Hematopoietic multipotent progenitor cell treated with erythropoietin and hydrocortisone succinate and interleukin-3 and kit ligand, for 8 days (in vitro differentiated cells): ENCODE measurements at regions not wholly inside any gene's neighbourhood (a gene's known extent, or its start where the extent isn't known, plus 50 kb on each side); places are given as distances from the start of the nearest gene placed in this dataset.
"Not testable (repeated sequence)": the region's sequence is repeated elsewhere in the genome, so short reads cannot be mapped to it uniquely, and the experiment has no call there.

ENCODE experiments used
- DNase-seq: peaks from one replicate; pipeline ENCODE4 v3.0.0-alpha.2; 2015

- no peak for DNase-seq
These were observed 118.0 kb downstream of the RFPL4B start for GRCh38 chr6:112464901-112465665.

DNA sequence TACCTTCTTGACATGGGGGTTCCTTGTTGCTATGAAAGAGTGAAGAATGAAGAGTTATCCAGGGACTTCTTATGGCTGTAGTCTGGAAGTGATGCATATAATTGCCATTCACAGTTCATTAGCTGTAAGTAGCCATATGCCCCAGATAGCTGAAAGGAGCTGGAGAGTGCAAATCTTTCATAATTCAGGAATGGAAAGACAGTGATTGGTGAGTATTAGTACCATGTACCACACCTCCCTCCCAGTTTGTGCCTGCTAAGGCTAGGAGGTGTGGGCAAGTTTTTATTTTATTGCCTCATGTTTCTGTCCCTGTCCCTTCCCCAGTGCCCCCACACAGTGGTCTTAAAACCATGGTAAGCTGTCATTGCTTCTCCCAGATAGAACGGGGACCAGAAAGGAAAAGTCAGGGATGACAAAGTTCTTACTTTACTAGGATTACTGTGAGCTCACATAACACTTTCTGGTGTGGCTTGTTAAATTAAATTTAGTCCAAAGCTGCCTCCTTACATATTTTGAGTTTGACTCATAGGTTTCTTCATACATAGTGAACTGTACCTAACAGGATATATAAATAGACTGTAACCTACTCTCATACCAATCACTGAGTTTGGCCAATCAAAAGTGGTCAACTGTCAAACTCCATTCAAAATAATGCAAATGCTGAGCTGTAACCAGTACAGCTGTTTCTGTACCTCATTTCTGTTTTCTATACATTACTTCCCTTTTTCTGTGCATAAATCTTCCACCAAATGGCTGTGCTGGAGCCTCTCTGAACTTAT is 119.4 kb downstream of the RFPL4B start:
- no peak for DNase-seq

- DNase-seq: no peak
These were observed 121.2 kb downstream of the RFPL4B start for GRCh38 chr6:112468359-112468758.

DNA sequence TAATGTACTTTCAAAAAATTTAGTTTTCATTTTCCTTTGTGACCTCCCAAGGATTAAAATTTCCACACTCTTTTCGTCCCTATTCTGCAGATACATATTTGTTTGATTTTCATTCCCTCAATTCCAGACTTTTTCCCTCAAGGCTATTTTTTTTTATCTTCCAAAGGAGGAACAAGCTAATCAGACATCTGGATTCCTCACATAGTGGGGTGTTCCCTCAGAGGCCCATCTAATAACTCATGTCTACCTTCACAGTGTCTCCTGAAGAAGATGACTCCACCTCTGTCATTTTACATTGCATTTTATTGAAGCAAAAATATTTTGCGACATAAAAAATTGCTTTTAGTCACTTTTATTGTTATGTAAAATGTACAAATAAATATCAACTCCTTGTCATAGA is 122.2 kb downstream of the RFPL4B start:
- no peak for DNase-seq

DNA sequence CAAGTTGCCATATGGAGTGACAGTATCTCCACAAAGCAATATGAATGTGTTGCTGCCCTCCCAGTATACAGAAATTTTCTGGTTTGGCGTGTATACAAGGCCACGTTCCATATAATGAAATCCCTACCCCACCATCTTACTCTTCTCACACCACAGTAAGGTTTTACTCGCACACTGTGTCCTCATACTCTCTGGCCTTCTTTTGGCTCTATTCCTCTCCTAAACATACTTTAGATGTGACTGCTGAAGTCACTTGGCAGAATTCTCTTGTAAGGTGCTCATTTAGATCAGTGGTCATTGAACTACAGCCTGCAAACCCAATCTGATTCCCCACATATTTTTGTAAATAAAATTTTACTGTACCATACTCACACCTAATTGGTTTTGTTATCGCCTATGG is 123.2 kb downstream of the RFPL4B start:
- no peak for DNase-seq

- no peak for DNase-seq
These were observed 123.8 kb downstream of the RFPL4B start for GRCh38 chr6:112470950-112471349.

- no peak for DNase-seq
These were observed 128.0 kb downstream of the RFPL4B start for GRCh38 chr6:112475083-112475482.

DNA sequence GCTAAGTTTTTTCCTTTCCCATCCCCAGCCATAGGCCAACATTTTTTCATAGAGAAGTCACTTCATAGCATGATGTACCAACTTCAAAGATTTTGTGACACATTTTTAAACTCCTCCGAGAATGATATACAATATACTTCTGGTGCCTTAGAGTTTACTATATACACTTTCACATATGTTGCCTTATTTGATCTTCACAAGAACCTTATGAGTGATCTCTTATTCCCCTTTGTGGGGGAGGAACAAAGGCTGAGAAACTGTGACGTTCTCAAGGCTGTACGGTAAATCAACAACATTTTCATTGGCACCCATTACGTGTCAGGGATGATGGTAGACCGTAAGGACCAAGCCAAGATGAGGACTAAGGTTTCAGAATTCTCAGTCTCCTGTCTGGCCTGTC is 130.0 kb downstream of the RFPL4B start:
- no peak for DNase-seq

GRCh38 chr6:112478036-112478435 is 130.9 kb downstream of the RFPL4B start:
- no peak for DNase-seq

DNA sequence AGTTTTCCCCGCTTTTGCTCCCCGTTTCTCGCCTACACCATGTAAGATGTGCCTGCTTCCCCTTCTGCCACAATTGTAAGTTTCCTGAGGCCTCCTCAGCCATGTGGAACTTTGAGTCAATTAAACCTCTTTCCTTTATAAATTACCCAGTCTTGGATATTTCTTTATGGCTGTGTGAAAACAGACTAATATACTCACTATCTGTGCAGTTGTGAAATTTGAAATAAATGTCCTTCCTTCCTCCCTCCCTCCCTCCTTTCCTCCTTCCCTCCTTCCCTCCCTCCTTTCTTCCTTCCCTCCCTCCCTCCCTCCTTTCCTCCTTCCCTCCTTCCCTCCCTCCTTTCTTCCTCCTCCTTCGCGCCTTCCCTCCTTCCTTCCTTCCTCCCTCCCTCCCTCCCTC is 132.8 kb downstream of the RFPL4B start:
- not testable (repeated sequence) for DNase-seq

GRCh38 chr6:112480553-112480952 is 133.4 kb downstream of the RFPL4B start:
- DNase-seq: no peak

DNA sequence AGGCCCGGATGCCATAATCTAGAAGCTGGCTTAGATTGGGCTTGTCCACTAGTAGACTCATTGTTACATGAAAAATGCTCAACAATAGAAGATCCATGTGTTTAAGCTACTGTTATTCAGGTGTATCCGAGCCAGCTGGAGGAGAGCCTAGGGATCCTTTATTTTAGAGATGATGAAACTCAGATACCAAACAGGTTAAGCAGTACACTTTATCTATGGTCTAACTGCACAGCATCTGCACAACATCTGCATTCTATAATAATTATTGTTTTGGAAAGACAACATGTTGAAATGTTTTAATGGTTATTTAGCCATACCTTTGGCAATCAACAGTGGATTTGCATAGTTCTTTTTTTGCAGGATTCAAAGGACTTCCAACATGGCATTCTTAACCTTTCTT is 134.1 kb downstream of the RFPL4B start:
- DNase-seq: no peak

GRCh38 chr6:112482373-112482772 is 135.2 kb downstream of the RFPL4B start:
- no peak for DNase-seq

- DNase-seq: no peak
These were observed 138.1 kb downstream of the RFPL4B start for GRCh38 chr6:112485120-112485826.

- no peak for DNase-seq
These were observed 138.7 kb downstream of the RFPL4B start for GRCh38 chr6:112485827-112486212.

- DNase-seq: no peak
These were observed 139.3 kb downstream of the RFPL4B start for GRCh38 chr6:112486454-112486853.

DNA sequence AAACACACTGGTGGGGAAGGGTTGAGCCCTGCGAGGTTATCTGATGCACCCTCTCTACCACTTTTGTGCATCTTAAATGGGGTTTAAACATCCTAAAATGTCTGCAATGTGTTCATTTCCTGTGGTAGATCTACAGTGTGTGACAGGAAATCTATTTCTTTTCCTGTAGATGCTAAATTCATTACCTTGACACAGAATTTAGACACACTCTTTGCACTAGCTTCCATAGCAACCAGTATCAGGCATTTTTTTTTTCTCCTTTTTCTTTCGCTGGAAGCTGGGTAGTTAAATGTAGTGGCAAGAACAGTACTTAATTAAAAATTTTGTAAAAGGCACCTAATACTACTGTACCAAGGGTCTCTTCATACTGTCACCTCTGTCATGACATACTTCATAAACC is 141.1 kb downstream of the RFPL4B start:
- DNase-seq: no peak

GRCh38 chr6:112501705-112502104 is 154.6 kb downstream of the RFPL4B start:
- DNase-seq: no peak

DNA sequence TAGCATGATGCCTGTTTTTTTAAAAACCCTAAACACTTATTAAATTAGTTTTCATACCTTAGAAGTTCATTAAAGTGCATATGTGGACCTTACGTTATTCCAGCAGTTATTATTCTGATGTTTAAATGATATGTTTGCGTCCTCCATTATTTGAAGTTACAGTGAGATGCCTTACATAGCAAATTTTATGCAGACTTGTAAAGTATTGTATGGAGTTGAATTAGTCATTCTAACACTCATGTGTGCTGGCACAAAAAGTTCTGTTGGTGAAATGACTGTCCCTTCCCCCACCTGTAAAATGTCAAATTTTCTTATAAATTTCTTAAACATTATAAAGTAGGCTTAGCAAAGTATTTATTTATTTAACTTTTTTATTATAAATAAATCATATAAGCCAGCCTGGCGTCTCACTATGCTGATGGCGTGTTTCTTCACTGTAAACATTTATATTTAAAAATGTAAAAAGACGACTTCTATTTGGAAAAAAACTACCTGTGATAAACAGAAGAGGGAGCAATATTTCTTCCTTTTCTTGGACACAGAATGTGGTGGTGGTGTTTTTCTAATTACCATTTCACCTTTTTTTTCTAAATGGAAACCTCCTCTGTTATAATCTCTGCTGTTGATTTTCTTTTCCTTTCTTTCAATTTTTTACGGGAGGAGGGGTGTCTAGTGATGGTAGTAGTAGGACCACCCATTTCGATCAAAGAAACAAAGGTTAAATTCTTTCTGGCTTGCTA is 155.4 kb downstream of the RFPL4B start:
- no peak for DNase-seq

GRCh38 chr6:112503091-112503596 is 156.0 kb downstream of the RFPL4B start:
- no peak for DNase-seq

DNA sequence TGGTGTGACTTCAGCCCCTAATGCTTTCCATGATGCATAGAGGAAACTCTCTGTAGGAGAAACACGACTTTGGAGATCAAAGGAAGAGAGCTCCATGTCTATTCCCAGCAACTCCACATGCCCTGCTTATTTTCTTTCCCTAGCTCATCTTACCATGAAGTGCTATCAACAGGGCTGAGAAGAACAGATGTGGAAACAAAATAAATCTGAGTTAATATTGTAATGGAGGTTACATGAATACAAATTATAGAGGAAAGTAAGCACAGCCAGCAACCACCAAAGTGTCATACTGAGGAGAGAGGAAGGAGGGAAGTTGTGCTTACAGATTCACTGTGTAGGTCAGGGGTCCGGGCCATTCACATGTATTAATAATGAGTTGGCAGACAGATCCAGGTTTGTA is 157.5 kb downstream of the RFPL4B start:
- DNase-seq: no peak

- no peak for DNase-seq
These were observed 164.3 kb downstream of the RFPL4B start for GRCh38 chr6:112511441-112511840.

DNA sequence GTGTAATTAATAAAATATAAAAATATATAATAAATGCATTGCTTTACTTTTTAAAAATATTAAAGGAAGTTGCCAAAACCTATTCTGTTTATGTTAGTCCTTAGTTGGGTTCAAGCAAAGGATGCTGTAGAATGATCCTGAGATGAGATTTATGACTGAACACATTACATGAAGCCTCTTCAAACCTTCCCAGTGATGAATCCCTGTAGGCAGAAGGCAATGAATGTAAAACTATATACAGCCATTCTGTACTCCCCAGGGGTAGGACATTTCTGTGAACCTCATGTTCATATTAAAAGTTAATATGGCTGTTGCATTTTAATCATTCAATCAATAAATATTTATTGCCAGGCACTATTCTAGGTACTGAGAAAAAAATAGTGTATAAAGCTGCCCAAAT is 166.0 kb downstream of the RFPL4B start:
- DNase-seq: no peak
